ENCODE measurements at regions not wholly inside any gene's neighbourhood (a gene's known extent, or its start where the extent isn't known, plus 50 kb on each side); places are given as distances from the start of the nearest gene placed in this dataset.

GRCh38 chr6:95448208-95448607 is 129.1 kb upstream of the MANEA start:
- Histone ChIP-seq H3K27ac (ENCODE audit: low read depth, low read length) (no peak overlapping the region), H3K79me2 (ENCODE audit: insufficient read depth, low read length) (no peaks in the 10 kb centered on the region), H3K9me3 (ENCODE audit: control insufficient read depth in 1 of 2, insufficient read depth in 1 of 2, low read depth in 1 of 2, low read length in 2 of 2) (no peaks in the 10 kb centered on the region), H3K9ac (ENCODE audit: low read length) (no peak overlapping the region), H3K9me2 (ENCODE audit: insufficient read depth) (no peaks in the 10 kb centered on the region), H4K20me1 (ENCODE audit: insufficient read depth) (no peaks in the 10 kb centered on the region), H2AFZ (ENCODE audit: low read depth, low read length, poor library complexity, severe bottlenecking) (no peak overlapping the region), H3K27me3 (ENCODE audit: insufficient read depth, low read length) (no peaks in the 10 kb centered on the region), H3K4me1 (ENCODE audit: control insufficient read depth in 1 of 2, insufficient read depth in 2 of 2, low read length in 2 of 2) (no peaks in the 10 kb centered on the region), H3K4me3 (replicated peaks in 1 of 2; ENCODE audit: low read depth in 1 of 2, low read length in 2 of 2) (no peak overlapping the region), H3K4me2 (ENCODE audit: low read length) (no peak overlapping the region), H3K36me3 (ENCODE audit: control insufficient read depth in 1 of 2, insufficient read depth in 2 of 2, low read length in 2 of 2) (no peaks in the 10 kb centered on the region)
- ATAC-seq (no peak), DNase-seq (ENCODE audit: low read depth, low spot score) (no peak)
- ChIA-PET RAD21 (ENCODE audit: low non-redundant PET in 1 of 2, low total read pairs in 2 of 2, uncharacterized antibody in 2 of 2, unreplicated experiment in 2 of 2) (no interaction called here), CTCF (no interaction called here), POLR2A (no interaction called here)
- BruUV-seq (replicated peaks), result no TSS peak
- intact Hi-C loops (cut with micrococcal nuclease), result no loop called here
- TF ChIP-seq ZNF274 (IDR thresholded peaks at IDR 0.05; ENCODE audit: low read depth, low read length) (no peak), FOSL1 (IDR thresholded peaks at IDR 0.05; ENCODE audit: low read depth) (no peak), EGR1 (IDR thresholded peaks at IDR 0.05; ENCODE audit: low read depth) (no peak), POLR2AphosphoS5 (IDR thresholded peaks at IDR 0.05; ENCODE audit: low read depth, low read length) (no peak), SP1 (IDR thresholded peaks at IDR 0.05; ENCODE audit: low read depth) (no peak), ZBTB33 (IDR thresholded peaks at IDR 0.05; ENCODE audit: extremely low read depth, insufficient replicate concordance, low read length) (no peak), CBX3 (IDR thresholded peaks at IDR 0.05; ENCODE audit: low read depth) (no peak), REST (IDR thresholded peaks at IDR 0.05; ENCODE audit: low read depth) (no peak), TCF7L2 (IDR thresholded peaks at IDR 0.05; ENCODE audit: borderline replicate concordance, extremely low read depth, insufficient read depth, insufficient read length) (no peak), SIN3A (IDR thresholded peaks at IDR 0.05; ENCODE audit: low read depth) (no peak)
